ENCODE measurements at regions not wholly inside any gene's neighbourhood (a gene's known extent, or its start where the extent isn't known, plus 50 kb on each side); places are given as distances from the start of the nearest gene placed in this dataset.

DNA sequence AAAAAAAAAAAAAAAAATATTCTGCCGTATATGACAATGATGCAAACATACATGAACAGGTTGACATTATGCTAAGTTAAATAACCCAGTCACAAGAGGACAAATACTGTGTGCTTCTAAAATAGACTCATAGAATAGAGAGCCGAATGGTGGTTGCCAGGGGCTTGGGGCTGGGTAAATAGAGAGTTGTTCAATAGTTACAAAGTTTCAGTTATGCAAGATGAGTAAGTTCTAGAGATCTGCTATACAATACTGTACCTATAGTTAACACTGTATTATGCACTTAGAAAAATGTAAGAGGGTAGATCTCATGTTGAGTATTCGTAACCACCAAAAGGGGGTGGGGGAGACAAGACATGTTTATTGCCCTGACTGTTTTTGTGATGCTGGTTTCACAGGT is 77.1 kb upstream of the GNAI1 start:
- TF ChIP-seq, protein P1, sequence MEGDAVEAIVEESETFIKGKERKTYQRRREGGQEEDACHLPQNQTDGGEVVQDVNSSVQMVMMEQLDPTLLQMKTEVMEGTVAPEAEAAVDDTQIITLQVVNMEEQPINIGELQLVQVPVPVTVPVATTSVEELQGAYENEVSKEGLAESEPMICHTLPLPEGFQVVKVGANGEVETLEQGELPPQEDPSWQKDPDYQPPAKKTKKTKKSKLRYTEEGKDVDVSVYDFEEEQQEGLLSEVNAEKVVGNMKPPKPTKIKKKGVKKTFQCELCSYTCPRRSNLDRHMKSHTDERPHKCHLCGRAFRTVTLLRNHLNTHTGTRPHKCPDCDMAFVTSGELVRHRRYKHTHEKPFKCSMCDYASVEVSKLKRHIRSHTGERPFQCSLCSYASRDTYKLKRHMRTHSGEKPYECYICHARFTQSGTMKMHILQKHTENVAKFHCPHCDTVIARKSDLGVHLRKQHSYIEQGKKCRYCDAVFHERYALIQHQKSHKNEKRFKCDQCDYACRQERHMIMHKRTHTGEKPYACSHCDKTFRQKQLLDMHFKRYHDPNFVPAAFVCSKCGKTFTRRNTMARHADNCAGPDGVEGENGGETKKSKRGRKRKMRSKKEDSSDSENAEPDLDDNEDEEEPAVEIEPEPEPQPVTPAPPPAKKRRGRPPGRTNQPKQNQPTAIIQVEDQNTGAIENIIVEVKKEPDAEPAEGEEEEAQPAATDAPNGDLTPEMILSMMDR (IDR thresholded peaks at IDR 0.05; ENCODE audit: low read depth, low read length, missing control alignments): no peak
- DNase-seq (ENCODE audit: extremely low read depth, low read depth): no peak
- H3K4me3 ChIP-seq (replicated peaks; ENCODE audit: low read depth, low read length): no peak overlapping the region

DNA sequence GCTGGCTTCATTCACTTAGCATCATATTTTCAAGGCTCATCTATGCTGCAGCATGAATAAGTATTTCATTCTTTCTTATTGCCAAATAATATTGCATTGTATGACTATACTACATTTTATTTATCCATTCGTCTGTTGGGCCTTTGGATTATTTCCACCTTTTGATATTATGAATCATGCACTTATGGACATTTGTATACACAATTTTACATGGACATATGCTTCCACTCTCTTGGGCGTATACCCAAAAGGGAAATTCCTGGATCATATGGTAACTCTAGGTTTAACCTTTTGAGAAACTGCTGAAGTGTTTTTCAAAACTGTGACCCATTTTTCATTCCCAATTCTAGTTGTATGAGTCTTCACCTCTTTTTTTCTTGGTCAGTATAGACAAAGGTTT is 80.3 kb upstream of the GNAI1 start:
- TF ChIP-seq, protein P1 (IDR thresholded peaks at IDR 0.05; ENCODE audit: low read depth, low read length, missing control alignments): no peak
- H3K4me3 ChIP-seq (replicated peaks; ENCODE audit: low read depth, low read length): no peak overlapping the region
- no peak for DNase-seq (ENCODE audit: extremely low read depth, low read depth)

DNA sequence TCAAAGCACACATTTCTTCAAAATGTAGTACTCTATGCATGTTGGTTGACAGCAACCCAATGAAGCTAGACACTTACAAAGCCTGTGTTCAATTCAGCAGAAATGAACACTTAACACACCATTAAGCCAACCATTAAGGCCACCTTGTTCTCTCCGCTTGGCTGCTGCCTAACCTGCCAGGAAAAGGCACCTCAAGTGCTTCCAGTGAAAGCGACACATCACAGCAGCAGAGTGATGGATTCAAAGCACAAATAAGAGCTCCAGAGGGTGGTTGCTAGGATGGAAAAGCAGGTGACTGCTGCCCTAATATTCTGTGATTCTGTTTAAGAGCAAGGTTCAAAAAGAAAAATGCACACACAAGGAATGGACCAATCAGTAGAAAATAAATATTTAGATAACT is 81.5 kb upstream of the GNAI1 start:
- no peak overlapping the region for H3K4me3 ChIP-seq (replicated peaks; ENCODE audit: low read depth, low read length)
- DNase-seq (ENCODE audit: extremely low read depth, low read depth): no peak
- TF ChIP-seq, protein P1 (IDR thresholded peaks at IDR 0.05; ENCODE audit: low read depth, low read length, missing control alignments): no peak

DNA sequence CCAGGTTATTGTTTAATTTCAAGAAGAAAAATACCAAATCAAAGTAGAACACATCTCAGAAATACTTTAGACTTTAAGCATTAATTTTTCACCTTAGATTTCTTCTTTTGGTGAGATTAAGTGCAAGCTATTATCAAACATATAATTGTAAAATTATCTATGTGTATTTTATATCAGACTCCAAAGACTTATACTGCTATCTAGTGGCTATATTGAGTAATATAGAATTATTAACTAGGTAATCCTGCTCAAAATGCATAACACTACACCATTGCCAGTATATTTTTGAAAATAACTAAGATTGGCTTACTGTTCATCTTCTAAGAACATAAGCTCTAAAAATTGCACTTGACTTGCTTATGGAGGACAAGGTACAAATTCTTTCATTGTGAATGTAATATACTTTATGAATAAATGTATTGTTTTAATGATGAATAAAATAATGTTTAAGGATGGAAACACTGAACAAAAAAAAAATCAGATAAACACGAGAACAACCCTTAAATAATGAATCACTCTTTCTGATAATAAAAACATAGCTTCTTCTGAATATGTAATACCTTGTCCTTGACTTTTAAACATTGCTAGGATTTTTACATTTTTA is 86.7 kb upstream of the GNAI1 start:
- no peak for DNase-seq (ENCODE audit: extremely low read depth, low read depth)
- TF ChIP-seq, protein P1 (IDR thresholded peaks at IDR 0.05; ENCODE audit: low read depth, low read length, missing control alignments): no peak
- H3K4me3 ChIP-seq (replicated peaks; ENCODE audit: low read depth, low read length): no peak overlapping the region

DNA sequence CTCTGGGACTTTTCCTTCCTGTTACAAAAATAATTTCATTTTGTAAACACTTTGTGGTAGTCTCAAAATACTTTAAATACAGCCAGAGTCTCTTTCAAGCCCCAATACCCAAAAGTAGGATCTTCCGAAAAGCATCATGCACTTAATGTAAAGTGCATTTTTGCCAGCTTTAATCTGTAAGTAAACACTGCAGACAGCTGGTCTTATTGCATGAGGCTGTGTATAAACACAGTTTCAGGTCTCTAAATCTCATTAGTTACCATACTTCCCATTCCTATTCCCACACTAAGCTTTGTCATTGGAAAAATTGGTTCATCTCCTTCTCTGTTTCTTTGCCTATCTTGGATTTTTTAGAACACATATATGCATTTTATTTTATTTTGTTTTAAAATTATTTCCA is 87.6 kb upstream of the GNAI1 start:
- no peak for DNase-seq (ENCODE audit: extremely low read depth, low read depth)
- H3K4me3 ChIP-seq (replicated peaks; ENCODE audit: low read depth, low read length): no peak overlapping the region
- TF ChIP-seq, protein P1 (IDR thresholded peaks at IDR 0.05; ENCODE audit: low read depth, low read length, missing control alignments): no peak

DNA sequence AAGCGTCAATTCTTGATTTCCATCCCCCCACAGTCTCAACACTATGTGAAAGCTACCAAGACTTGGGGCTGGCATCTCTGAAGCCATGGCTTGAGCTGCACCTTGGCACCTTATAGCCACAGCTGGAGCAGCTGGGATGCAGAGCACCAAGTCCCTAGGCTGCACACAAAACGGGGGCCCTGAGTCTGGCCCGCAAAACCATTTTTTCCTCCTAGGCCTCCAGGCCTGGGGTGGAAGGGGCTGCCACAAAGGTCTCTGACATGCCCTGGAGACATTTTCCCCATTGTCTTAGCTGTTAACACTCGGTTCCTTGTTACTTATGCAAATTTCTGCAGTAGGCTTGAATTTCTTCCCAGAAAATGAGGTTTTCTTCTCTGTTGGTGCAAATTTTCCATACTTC is 89.8 kb upstream of the GNAI1 start:
- no peak overlapping the region for H3K4me3 ChIP-seq (replicated peaks; ENCODE audit: low read depth, low read length)
- TF ChIP-seq, protein P1 (IDR thresholded peaks at IDR 0.05; ENCODE audit: low read depth, low read length, missing control alignments): no peak
- DNase-seq (ENCODE audit: extremely low read depth, low read depth): no peak

DNA sequence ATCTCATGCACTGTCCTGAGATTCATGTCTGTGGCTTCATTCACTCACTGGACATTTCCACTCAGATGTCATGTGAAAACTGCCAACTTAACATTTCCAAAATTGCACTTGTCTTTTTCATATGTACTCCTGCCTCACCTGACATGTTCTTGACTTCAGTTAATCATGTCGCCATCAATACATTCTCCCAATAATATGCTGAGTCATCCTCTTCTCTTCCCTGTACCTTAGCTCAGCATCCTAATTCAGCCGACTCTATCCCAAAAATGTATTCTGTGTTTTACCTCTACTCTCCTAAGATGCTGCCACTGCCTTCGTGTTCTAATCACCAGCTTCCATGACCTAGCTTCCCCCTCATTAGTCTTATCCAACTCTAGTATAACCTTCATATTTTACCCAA is 93.9 kb upstream of the GNAI1 start:
- no peak for DNase-seq (ENCODE audit: extremely low read depth, low read depth)
- TF ChIP-seq, protein P1 (IDR thresholded peaks at IDR 0.05; ENCODE audit: low read depth, low read length, missing control alignments): no peak
- H3K4me3 ChIP-seq (replicated peaks; ENCODE audit: low read depth, low read length): no peak overlapping the region
